ENCODE measurements at regions not wholly inside any gene's neighbourhood (a gene's known extent, or its start where the extent isn't known, plus 50 kb on each side); places are given as distances from the start of the nearest gene placed in this dataset.

- TF ChIP-seq CTCF (IDR thresholded peaks at IDR 0.05; ENCODE audit: poor library complexity, severe bottlenecking) (no peak), MXI1 (conservative IDR thresholded peaks at IDR 0.05; ENCODE audit: poor library complexity, severe bottlenecking) (no peak), TAF1 (IDR thresholded peaks at IDR 0.05; ENCODE audit: low read depth) (no peak), POLR2AphosphoS5 (IDR thresholded peaks at IDR 0.05) (no peak), EP300 (conservative IDR thresholded peaks at IDR 0.05; ENCODE audit: poor library complexity, severe bottlenecking) (no peak), REST (IDR thresholded peaks at IDR 0.05; ENCODE audit: borderline replicate concordance) (no peak), SMC3 (conservative IDR thresholded peaks at IDR 0.05; ENCODE audit: poor library complexity) (no peak)
Measured at GRCh38 chr6:141659582-141659981, 473.1 kb upstream of the GJE1 start.

All from neural cell (in vitro differentiated cells).